ENCODE measurements at regions not wholly inside any gene's neighbourhood (a gene's known extent, or its start where the extent isn't known, plus 50 kb on each side); places are given as distances from the start of the nearest gene placed in this dataset.

DNA sequence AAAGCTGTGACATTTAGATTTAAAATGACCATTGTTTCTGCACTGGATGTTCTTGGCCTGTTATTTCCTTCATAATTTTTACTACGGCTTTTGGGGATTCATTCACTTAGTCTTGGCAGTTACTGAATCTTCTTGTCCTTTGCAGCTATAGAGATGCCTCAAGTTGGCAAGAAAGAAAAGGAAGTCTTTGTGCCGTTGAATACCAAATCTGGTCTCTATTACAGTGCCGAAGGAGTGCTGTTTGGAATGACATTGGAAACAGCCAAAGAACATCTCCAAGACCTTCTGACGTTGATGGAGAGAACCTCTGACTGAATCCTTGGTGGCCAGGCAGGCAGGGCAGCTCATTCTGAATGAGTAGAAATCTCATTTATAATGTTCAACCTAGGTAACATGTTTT is 54.3 kb upstream of the NRP1 start:
- FAIRE-seq: no peak
- TF ChIP-seq, protein P1, sequence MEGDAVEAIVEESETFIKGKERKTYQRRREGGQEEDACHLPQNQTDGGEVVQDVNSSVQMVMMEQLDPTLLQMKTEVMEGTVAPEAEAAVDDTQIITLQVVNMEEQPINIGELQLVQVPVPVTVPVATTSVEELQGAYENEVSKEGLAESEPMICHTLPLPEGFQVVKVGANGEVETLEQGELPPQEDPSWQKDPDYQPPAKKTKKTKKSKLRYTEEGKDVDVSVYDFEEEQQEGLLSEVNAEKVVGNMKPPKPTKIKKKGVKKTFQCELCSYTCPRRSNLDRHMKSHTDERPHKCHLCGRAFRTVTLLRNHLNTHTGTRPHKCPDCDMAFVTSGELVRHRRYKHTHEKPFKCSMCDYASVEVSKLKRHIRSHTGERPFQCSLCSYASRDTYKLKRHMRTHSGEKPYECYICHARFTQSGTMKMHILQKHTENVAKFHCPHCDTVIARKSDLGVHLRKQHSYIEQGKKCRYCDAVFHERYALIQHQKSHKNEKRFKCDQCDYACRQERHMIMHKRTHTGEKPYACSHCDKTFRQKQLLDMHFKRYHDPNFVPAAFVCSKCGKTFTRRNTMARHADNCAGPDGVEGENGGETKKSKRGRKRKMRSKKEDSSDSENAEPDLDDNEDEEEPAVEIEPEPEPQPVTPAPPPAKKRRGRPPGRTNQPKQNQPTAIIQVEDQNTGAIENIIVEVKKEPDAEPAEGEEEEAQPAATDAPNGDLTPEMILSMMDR (IDR thresholded peaks at IDR 0.05; ENCODE audit: insufficient read depth, low read length, severe bottlenecking): no peak
- no peak for DNase-seq (ENCODE audit: low read depth)
- Histone ChIP-seq H3K4me3 (ENCODE audit: low read depth, low read length) (no peak overlapping the region), H3K36me3 (ENCODE audit: control insufficient read depth, insufficient read depth, low read length) (no peaks in the 10 kb centered on the region), H3K27me3 (ENCODE audit: control insufficient read depth, insufficient read depth, low read length) (no peaks in the 10 kb centered on the region)

DNA sequence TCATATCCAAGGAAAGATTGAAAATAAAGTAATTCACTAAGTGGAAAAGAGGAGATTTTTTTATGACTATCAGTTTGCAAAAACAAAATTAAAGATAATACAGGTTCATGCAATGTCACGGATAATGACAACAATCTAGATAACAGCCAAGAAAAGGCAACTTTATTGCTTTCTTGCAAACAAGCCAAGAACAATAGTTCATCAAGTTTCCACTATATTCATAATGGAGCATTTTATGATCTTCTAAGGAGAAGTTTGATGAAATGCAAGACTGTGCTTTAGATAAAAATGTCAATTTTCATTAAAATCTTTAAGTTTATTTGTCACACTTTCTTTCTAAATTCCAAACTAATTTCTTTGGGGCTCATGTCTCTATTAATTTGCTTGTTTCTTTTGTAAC is 53.9 kb upstream of the NRP1 start:
- H3K36me3 ChIP-seq (ENCODE audit: control insufficient read depth, insufficient read depth, low read length): no peaks in the 10 kb centered on the region
- FAIRE-seq (no peak), DNase-seq (ENCODE audit: low read depth) (no peak)
- H3K27me3 ChIP-seq (ENCODE audit: control insufficient read depth, insufficient read depth, low read length): no peaks in the 10 kb centered on the region
- H3K4me3 ChIP-seq (ENCODE audit: low read depth, low read length): no peak overlapping the region
- TF ChIP-seq, protein P1 (IDR thresholded peaks at IDR 0.05; ENCODE audit: insufficient read depth, low read length, severe bottlenecking): no peak

DNA sequence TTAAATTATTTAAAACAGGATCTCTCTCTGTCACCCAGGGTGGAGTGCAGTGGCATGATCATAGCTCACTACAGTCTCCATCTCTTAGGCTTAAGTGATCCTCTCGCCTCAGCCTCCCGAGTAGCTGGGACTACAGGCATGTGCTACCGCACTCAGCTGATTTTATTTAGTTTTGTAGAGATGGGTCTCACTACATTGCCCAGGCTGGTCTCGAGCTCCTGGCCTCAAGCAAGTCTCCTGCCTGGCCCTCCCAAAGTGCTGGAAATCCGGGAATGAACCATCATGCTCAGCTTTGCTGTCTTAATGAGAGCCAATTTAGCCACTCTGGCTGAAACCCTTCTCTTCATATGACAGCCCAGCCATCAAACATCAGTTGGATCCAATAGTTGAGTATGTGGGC is 53.3 kb upstream of the NRP1 start:
- H3K36me3 ChIP-seq (ENCODE audit: control insufficient read depth, insufficient read depth, low read length): no peaks in the 10 kb centered on the region
- no peak overlapping the region for H3K4me3 ChIP-seq (ENCODE audit: low read depth, low read length)
- no peak for DNase-seq (ENCODE audit: low read depth)
- no peak for FAIRE-seq
- TF ChIP-seq, protein P1 (IDR thresholded peaks at IDR 0.05; ENCODE audit: insufficient read depth, low read length, severe bottlenecking): no peak
- H3K27me3 ChIP-seq (ENCODE audit: control insufficient read depth, insufficient read depth, low read length): no peaks in the 10 kb centered on the region

DNA sequence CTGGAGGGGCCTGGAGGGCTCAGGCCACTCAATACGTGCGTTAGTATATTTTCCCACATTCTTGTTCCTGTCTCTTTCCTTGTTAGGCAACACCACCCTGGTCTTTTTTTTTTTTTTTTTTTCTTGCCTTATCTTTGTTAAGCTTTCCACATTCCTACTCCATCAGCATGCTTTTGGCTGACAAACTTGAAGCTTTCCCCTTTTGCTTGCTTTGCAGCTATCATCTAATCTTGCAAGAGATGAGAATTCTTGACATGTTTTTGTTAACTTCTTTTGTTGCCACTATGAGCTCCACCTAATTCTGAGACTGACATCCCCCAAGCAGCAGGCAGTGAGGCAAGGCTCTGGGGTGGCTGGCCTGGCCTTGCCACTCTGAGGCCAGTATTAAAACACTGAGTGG is 52.5 kb upstream of the NRP1 start:
- FAIRE-seq (no peak), DNase-seq (ENCODE audit: low read depth) (no peak)
- Histone ChIP-seq H3K4me3 (ENCODE audit: low read depth, low read length) (no peak overlapping the region), H3K36me3 (ENCODE audit: control insufficient read depth, insufficient read depth, low read length) (no peaks in the 10 kb centered on the region), H3K27me3 (ENCODE audit: control insufficient read depth, insufficient read depth, low read length) (no peaks in the 10 kb centered on the region)
- TF ChIP-seq, protein P1 (IDR thresholded peaks at IDR 0.05; ENCODE audit: insufficient read depth, low read length, severe bottlenecking): no peak

DNA sequence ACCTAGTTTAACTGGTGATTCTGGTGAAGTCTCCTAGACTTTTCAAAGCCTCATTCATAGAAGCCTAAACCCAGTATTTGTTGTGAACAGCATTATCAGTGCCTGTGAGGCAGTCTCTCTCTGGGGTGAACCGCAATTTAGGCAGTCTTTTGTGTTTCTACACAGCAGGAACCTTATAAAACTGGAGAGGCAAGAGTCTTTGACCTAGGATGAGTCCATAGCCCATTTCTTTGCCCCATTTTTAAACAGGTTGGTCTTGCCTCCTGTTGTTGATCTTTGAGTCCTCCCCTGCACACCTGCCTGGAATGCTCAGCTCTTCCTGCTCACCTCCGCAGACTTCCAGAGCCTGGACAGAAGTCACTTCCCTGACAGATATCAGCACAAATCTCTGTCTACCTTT is 51.2 kb upstream of the NRP1 start:
- no peak overlapping the region for H3K4me3 ChIP-seq (ENCODE audit: low read depth, low read length)
- FAIRE-seq (no peak), DNase-seq (ENCODE audit: low read depth) (no peak)
- no peaks in the 10 kb centered on the region for H3K27me3 ChIP-seq (ENCODE audit: control insufficient read depth, insufficient read depth, low read length)
- TF ChIP-seq, protein P1 (IDR thresholded peaks at IDR 0.05; ENCODE audit: insufficient read depth, low read length, severe bottlenecking): no peak
- H3K36me3 ChIP-seq (ENCODE audit: control insufficient read depth, insufficient read depth, low read length): no peaks in the 10 kb centered on the region

DNA sequence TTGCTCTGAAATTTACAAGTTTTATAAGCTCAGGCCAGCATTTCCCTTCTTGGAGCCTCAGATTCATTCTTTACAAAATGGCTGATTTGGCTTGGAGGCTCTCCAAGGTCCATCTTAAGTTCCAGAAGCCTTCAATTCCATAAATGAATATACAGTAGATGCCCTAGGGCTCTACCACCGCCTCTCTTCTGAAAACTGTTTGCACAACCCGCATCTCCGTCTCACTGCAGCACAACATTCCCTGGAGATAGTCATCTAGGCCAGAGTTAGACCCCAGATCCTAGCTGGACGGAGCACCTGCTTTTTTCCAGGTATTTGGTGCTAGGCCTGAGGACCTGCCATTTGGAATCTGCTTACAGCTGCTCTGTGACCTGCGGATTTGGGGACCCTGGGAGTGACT is 50.5 kb upstream of the NRP1 start:
- Histone ChIP-seq H3K27me3 (ENCODE audit: control insufficient read depth, insufficient read depth, low read length) (no peaks in the 10 kb centered on the region), H3K4me3 (ENCODE audit: low read depth, low read length) (no peak overlapping the region), H3K36me3 (ENCODE audit: control insufficient read depth, insufficient read depth, low read length) (no peaks in the 10 kb centered on the region)
- TF ChIP-seq, protein P1 (IDR thresholded peaks at IDR 0.05; ENCODE audit: insufficient read depth, low read length, severe bottlenecking): no peak
- FAIRE-seq (no peak), DNase-seq (ENCODE audit: low read depth) (no peak)
